MCF 10A (cell line): ENCODE measurements at regions not wholly inside any gene's neighbourhood (a gene's known extent, or its start where the extent isn't known, plus 50 kb on each side); places are given as distances from the start of the nearest gene placed in this dataset.

Experiments
- BruUV-seq: library from RNA; stranded (reverse); fragments of 400-500 nt; replicated peaks from 2 replicates; lab custom pipeline; 2021; lab: Mats Ljungman, UMichigan
- CTCF ChIA-PET: fragments of 300-600 bp; sonication (Branson Sonifier 250); formaldehyde crosslinking; extraction: SDS; loops from one replicate; lab custom pipeline; 2021; ENCODE audit warnings: antibody characterized with exemption, inconsistent platforms; lab: Yijun Ruan, JAX
- POLR2A ChIA-PET: fragments of 300-600, 350-650 bp; sonication (Branson Sonifier 250); formaldehyde crosslinking; extraction: SDS; loops from one replicate; lab custom pipeline; 2020; ENCODE audit warnings: antibody characterized with exemption, inconsistent platforms; lab: Yijun Ruan, JAX
- DNase-seq: peaks from one replicate; pipeline ENCODE4 v3.0.0-alpha.2; 2018; ENCODE audit not compliant: unreplicated experiment
- H3K27ac Mint-ChIP-seq: one replicate; pipeline ENCODE4 v1.8.0; 2022; ENCODE audit warnings: mild to moderate bottlenecking, low read depth, mixed read lengths; ENCODE audit not compliant: unreplicated experiment
- H3K27me3 Mint-ChIP-seq: one replicate; pipeline ENCODE4 v1.8.0; 2022; ENCODE audit warnings: mixed read lengths; ENCODE audit not compliant: insufficient read depth, unreplicated experiment
- H3K36me3 Mint-ChIP-seq: one replicate; pipeline ENCODE4 v1.8.0; 2022; ENCODE audit warnings: mild to moderate bottlenecking, moderate library complexity, mixed read lengths; ENCODE audit not compliant: insufficient read depth, unreplicated experiment
- H3K4me1 Mint-ChIP-seq: one replicate; pipeline ENCODE4 v1.8.0; 2022; ENCODE audit warnings: mixed read lengths; ENCODE audit not compliant: insufficient read depth, unreplicated experiment
- H3K4me3 Mint-ChIP-seq: one replicate; pipeline ENCODE4 v1.8.0; 2022; ENCODE audit warnings: mild to moderate bottlenecking, moderate library complexity, mixed read lengths; ENCODE audit not compliant: unreplicated experiment
- H3K9me3 Mint-ChIP-seq: one replicate; pipeline ENCODE4 v1.8.0; 2022; ENCODE audit warnings: mixed read lengths; ENCODE audit not compliant: unreplicated experiment
- intact Hi-C: fragments of 100-400 bp; cut with micrococcal nuclease; formaldehyde crosslinking; loops from 2 replicates; pipeline ENCODE4 v1.14.1; 2022
- TF ChIP-seq, protein P1 (sequence below): fragments of 200-600 bp; IDR thresholded peaks from one replicate; pipeline ENCODE4 v1.8.0; 2022; ENCODE audit warnings: antibody characterized with exemption, mild to moderate bottlenecking; ENCODE audit not compliant: unreplicated experiment

DNA sequence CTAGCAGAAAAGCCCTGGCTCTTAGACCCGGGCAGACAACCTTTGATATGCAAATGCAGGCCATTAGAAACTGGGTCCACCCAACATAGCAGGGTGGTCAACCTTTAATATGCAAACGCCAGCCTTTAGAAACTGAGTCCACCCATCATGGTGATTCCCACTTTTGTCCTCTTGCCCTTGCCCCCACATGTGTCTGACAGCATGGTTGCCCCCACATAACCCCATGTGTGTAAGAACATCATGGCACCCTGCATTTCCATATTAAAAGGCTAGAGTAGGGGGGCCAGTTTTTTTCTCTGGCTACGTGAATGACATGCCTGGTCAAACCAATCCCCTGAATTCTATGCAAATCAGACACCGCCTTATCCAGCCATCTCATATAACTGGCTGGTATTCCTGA, 273.2 kb upstream of the PRDM9 start:
- intact Hi-C loops, result no loop called here
- DNase-seq, result no peak
- ChIA-PET POLR2A (no interaction called here), CTCF (interaction anchor here (0.6 kb wide), 1 partner anchor 401 kb away, joined by 3 read pairs; no protein-coding TSS in a partner anchor)
- H3K36me3 Mint-ChIP-seq, result no peaks in the 10 kb centered on the region
- no TSS peak for BruUV-seq
- H3K9me3 Mint-ChIP-seq, result no peaks in the 10 kb centered on the region
- no peaks in the 10 kb centered on the region for H3K27me3 Mint-ChIP-seq
- TF ChIP-seq, protein P1, sequence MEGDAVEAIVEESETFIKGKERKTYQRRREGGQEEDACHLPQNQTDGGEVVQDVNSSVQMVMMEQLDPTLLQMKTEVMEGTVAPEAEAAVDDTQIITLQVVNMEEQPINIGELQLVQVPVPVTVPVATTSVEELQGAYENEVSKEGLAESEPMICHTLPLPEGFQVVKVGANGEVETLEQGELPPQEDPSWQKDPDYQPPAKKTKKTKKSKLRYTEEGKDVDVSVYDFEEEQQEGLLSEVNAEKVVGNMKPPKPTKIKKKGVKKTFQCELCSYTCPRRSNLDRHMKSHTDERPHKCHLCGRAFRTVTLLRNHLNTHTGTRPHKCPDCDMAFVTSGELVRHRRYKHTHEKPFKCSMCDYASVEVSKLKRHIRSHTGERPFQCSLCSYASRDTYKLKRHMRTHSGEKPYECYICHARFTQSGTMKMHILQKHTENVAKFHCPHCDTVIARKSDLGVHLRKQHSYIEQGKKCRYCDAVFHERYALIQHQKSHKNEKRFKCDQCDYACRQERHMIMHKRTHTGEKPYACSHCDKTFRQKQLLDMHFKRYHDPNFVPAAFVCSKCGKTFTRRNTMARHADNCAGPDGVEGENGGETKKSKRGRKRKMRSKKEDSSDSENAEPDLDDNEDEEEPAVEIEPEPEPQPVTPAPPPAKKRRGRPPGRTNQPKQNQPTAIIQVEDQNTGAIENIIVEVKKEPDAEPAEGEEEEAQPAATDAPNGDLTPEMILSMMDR, result no peak
- H3K4me3 Mint-ChIP-seq, result no peak overlapping the region
- H3K4me1 Mint-ChIP-seq, result peaks cover 5% of the 10 kb centered on the region
- no peak overlapping the region for H3K27ac Mint-ChIP-seq

DNA sequence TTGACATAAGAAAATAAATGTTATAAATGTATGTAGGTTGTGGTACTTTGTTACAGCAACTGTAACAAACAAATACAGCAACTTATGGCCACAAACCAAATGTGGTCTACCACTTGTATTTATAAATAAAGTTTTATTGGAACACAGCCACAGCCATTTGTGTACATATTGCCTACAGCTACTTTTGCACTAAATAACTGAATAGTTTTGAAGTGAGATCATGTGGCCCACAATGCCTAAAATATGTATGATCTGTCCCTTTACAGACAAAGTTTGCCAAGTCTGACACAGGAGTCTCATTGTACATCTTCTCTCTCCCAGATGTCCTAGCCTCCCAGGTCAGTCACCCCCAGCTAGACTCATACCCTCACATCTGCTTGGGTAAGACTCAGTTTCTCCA, 283.6 kb upstream of the PRDM9 start:
- TF ChIP-seq, protein P1, result no peak

GRCh38 chr5:23221831-23222230, 285.6 kb upstream of the PRDM9 start:
- Mint-ChIP-seq H3K27me3 (no peaks in the 10 kb centered on the region), H3K9me3 (peaks cover 8% of the 10 kb centered on the region), H3K4me3 (no peak overlapping the region), H3K36me3 (peaks cover 4% of the 10 kb centered on the region), H3K4me1 (no peaks in the 10 kb centered on the region), H3K27ac (no peak overlapping the region)
- TF ChIP-seq, protein P1, result no peak
- no peak for DNase-seq
- ChIA-PET POLR2A (interaction anchor here (0.7 kb wide), 1 partner anchor 18 kb away, joined by 3 read pairs; no protein-coding TSS in a partner anchor), CTCF (interaction anchor here (2.0 kb wide), 1 partner anchor 13 kb away, joined by 15 read pairs; no protein-coding TSS in a partner anchor)
- BruUV-seq, result no TSS peak
- intact Hi-C loops, result no loop called here

More for the DNA sequence above, 283.6 kb upstream of the PRDM9 start:
- POLR2A ChIA-PET, result no interaction called here
- Mint-ChIP-seq H3K27me3 (no peaks in the 10 kb centered on the region), H3K9me3 (peaks cover 8% of the 10 kb centered on the region), H3K4me3 (no peak overlapping the region), H3K4me1 (no peaks in the 10 kb centered on the region), H3K27ac (no peak overlapping the region), H3K36me3 (peaks cover 4% of the 10 kb centered on the region)
- BruUV-seq, result no TSS peak
- CTCF ChIA-PET, result no interaction called here
- DNase-seq, result peak; percentile 16
- intact Hi-C loops, result no loop called here

GRCh38 chr5:23217159-23217558, 290.2 kb upstream of the PRDM9 start:
- Mint-ChIP-seq H3K27me3 (no peaks in the 10 kb centered on the region), H3K27ac (no peak overlapping the region), H3K4me1 (no peaks in the 10 kb centered on the region), H3K4me3 (no peak overlapping the region), H3K36me3 (peaks cover 4% of the 10 kb centered on the region), H3K9me3 (no peaks in the 10 kb centered on the region)
- TF ChIP-seq, protein P1, result no peak
- intact Hi-C loops, result no loop called here
- BruUV-seq, result no TSS peak
- POLR2A ChIA-PET, result no interaction called here
- no peak for DNase-seq
- CTCF ChIA-PET, result interaction anchor here (0.7 to 1.4 kb wide), 2 partner anchors 8 to 324 kb away, joined by 3 to 7 read pairs; no protein-coding TSS in a partner anchor
